HG03439 (cell line): ENCODE measurements at regions not wholly inside any gene's neighbourhood (a gene's known extent, or its start where the extent isn't known, plus 50 kb on each side); places are given as distances from the start of the nearest gene placed in this dataset.
"Not testable (repeated sequence)": the region's sequence is repeated elsewhere in the genome, so short reads cannot be mapped to it uniquely, and the experiment has no call there.

Experiments used
- ATAC-seq: cut with Tn5 transposase; IDR thresholded peaks from one replicate; pipeline ENCODE4 v1.9.1; 2021; ENCODE audit warnings: mild to moderate bottlenecking, moderate library complexity; ENCODE audit not compliant: unreplicated experiment

GRCh38 chr15:39016706-39017105 is 452.1 kb upstream of the RASGRP1 start:
- no peak for ATAC-seq

GRCh38 chr15:39018966-39019365 is 454.4 kb upstream of the RASGRP1 start:
- ATAC-seq = no peak

- ATAC-seq = no peak
These were observed 456.7 kb upstream of the RASGRP1 start for GRCh38 chr15:39021341-39021740.

- no peak for ATAC-seq
These were observed 458.1 kb upstream of the RASGRP1 start for GRCh38 chr15:39022532-39023305.

GRCh38 chr15:39025321-39025720 is 460.7 kb upstream of the RASGRP1 start:
- ATAC-seq = no peak

GRCh38 chr15:39025881-39026280 is 461.3 kb upstream of the RASGRP1 start:
- ATAC-seq = no peak

- no peak for ATAC-seq
These were observed 463.5 kb upstream of the RASGRP1 start for GRCh38 chr15:39028069-39028468.

GRCh38 chr15:39029741-39030140 is 465.1 kb upstream of the RASGRP1 start:
- ATAC-seq = no peak

- ATAC-seq = no peak
These were observed 465.9 kb upstream of the RASGRP1 start for GRCh38 chr15:39030291-39031070.

- ATAC-seq = no peak
These were observed 467.0 kb upstream of the RASGRP1 start for GRCh38 chr15:39031596-39031995.

- ATAC-seq = no peak
These were observed 470.2 kb upstream of the RASGRP1 start for GRCh38 chr15:39034816-39035215.

- ATAC-seq = not testable (repeated sequence)
These were observed 473.0 kb upstream of the RASGRP1 start for GRCh38 chr15:39037611-39038010.

- ATAC-seq = no peak
These were observed 476.2 kb upstream of the RASGRP1 start for GRCh38 chr15:39040861-39041260.

GRCh38 chr15:39041979-39042495 is 477.4 kb upstream of the RASGRP1 start:
- ATAC-seq = no peak

GRCh38 chr15:39051626-39052322 is 487.2 kb upstream of the RASGRP1 start:
- no peak for ATAC-seq

GRCh38 chr15:39052323-39052705 is 487.7 kb upstream of the RASGRP1 start:
- no peak for ATAC-seq

GRCh38 chr15:39053480-39053879 is 488.9 kb upstream of the RASGRP1 start:
- no peak for ATAC-seq

- no peak for ATAC-seq
These were observed 489.6 kb upstream of the RASGRP1 start for GRCh38 chr15:39054128-39054732.

GRCh38 chr15:39056357-39056756 is 491.7 kb upstream of the RASGRP1 start:
- ATAC-seq = no peak

GRCh38 chr15:39058351-39059131 is 493.9 kb upstream of the RASGRP1 start:
- no peak for ATAC-seq
